Breast epithelium (tissue), 4 donors: ENCODE measurements at regions not wholly inside any gene's neighbourhood (a gene's known extent, or its start where the extent isn't known, plus 50 kb on each side); places are given as distances from the start of the nearest gene placed in this dataset.

ENCODE experiments used
- DNase-seq, 2 donors: peaks; one replicate each; pipeline ENCODE4 v3.0.0-alpha.2; 2019; ENCODE audit warnings: low spot score in 2 of 2
- H3K27ac ChIP-seq, 2 donors: fragments of 200-600 bp; sonication (generic) in 1 of 2; one replicate each; pipeline ENCODE4 v1.5.1; 2016 to 2019; ENCODE audit warnings: mild to moderate bottlenecking in 1 of 2
- H3K27me3 ChIP-seq, 2 donors: fragments of 200-600 bp; sonication (generic) in 1 of 2; one replicate each; pipeline versions ENCODE4 v1.5.1 to v1.6.0; 2017 to 2019; ENCODE audit warnings: control low read depth in 1 of 2, mild to moderate bottlenecking in 1 of 2
- H3K36me3 ChIP-seq: fragments of 200-600 bp; one replicate; pipeline ENCODE4 v1.5.1; 2019
- H3K4me1 ChIP-seq, 2 donors: fragments of 200-600 bp; sonication (generic); one replicate each; pipeline ENCODE4 v1.5.1; 2016 to 2019; ENCODE audit warnings: control low read depth in 1 of 2
- H3K4me3 ChIP-seq, 3 donors: fragments of 200-600 bp; sonication (generic); 1 replicate in 2 of 3; 2 replicates in 1 of 3; pipeline ENCODE4 v1.5.1; 2016 to 2019; ENCODE audit warnings: mild to moderate bottlenecking in 3 of 3, moderate library complexity in 2 of 3
- H3K9me3 ChIP-seq, 2 donors: fragments of 200-600 bp; sonication (generic) in 1 of 2; one replicate each; pipeline ENCODE4 v1.5.1; 2016 to 2019; ENCODE audit warnings: control low read depth in 1 of 2
- CTCF ChIP-seq, 3 donors: fragments of 450-650 bp; IDR thresholded peaks; one replicate each; pipeline ENCODE4 v1.5.1; 2016 to 2017; ENCODE audit warnings: antibody characterized with exemption in 3 of 3, mild to moderate bottlenecking in 3 of 3, moderate library complexity in 3 of 3
- POLR2A ChIP-seq: fragments of 450-650 bp; IDR thresholded peaks from one replicate; pipeline ENCODE4 v1.6.1; 2016; ENCODE audit warnings: antibody characterized with exemption, mild to moderate bottlenecking, moderate library complexity
- POLR2AphosphoS5 ChIP-seq, 3 donors: sonication (generic); formaldehyde crosslinking; IDR thresholded peaks; one replicate each; pipeline ENCODE4 v1.6.1; 2017; ENCODE audit warnings: antibody characterized with exemption in 3 of 3
- intact Hi-C: fragments of 100-400 bp; cut with DNase I; formaldehyde crosslinking; loops from one replicate; pipeline ENCODE4 v1.15.1; 2023; ENCODE audit warnings: low total_unique reads

- no peaks in the 10 kb centered on the region for H3K4me1 ChIP-seq
- no peak overlapping the region for H3K4me3 ChIP-seq
- TF ChIP-seq CTCF (IDR thresholded peaks at IDR 0.05) = no peak
- TF ChIP-seq POLR2AphosphoS5 (IDR thresholded peaks at IDR 0.05) = no peak
- TF ChIP-seq POLR2A = no peak
- H3K27me3 ChIP-seq = no peaks in the 10 kb centered on the region
- H3K36me3 ChIP-seq = no peaks in the 10 kb centered on the region
- intact Hi-C loops = no loop called here
- H3K27ac ChIP-seq = no peak overlapping the region
- no peaks in the 10 kb centered on the region for H3K9me3 ChIP-seq
- no peak for DNase-seq
Measured at GRCh38 chr11:87666730-87667129, 508.5 kb downstream of the RAB38 start.

GRCh38 chr11:87662287-87662686 lies 513.0 kb downstream of the RAB38 start:
- no peak overlapping the region for H3K27ac ChIP-seq
- H3K9me3 ChIP-seq = no peaks in the 10 kb centered on the region
- no peak for DNase-seq
- H3K36me3 ChIP-seq = no peaks in the 10 kb centered on the region
- no peak overlapping the region for H3K4me3 ChIP-seq
- no peaks in the 10 kb centered on the region for H3K27me3 ChIP-seq
- no peak for TF ChIP-seq POLR2AphosphoS5 (IDR thresholded peaks at IDR 0.05)
- no peak for TF ChIP-seq CTCF (IDR thresholded peaks at IDR 0.05)
- no peak for TF ChIP-seq POLR2A
- intact Hi-C loops = no loop called here
- no peaks in the 10 kb centered on the region for H3K4me1 ChIP-seq

- H3K27me3 ChIP-seq = no peaks in the 10 kb centered on the region
- no peak overlapping the region for H3K4me3 ChIP-seq
- no peak for DNase-seq
- no peaks in the 10 kb centered on the region for H3K36me3 ChIP-seq
- H3K27ac ChIP-seq = no peak overlapping the region
- no peaks in the 10 kb centered on the region for H3K9me3 ChIP-seq
- TF ChIP-seq CTCF (IDR thresholded peaks at IDR 0.05) (no peak), POLR2A (no peak), POLR2AphosphoS5 (IDR thresholded peaks at IDR 0.05) (no peak)
- no peaks in the 10 kb centered on the region for H3K4me1 ChIP-seq
- intact Hi-C loops = no loop called here
Measured at GRCh38 chr11:87660926-87661660, 514.1 kb downstream of the RAB38 start.

GRCh38 chr11:87659807-87660206 lies 515.4 kb downstream of the RAB38 start:
- DNase-seq = no peak
- no peaks in the 10 kb centered on the region for H3K36me3 ChIP-seq
- no peak for TF ChIP-seq CTCF (IDR thresholded peaks at IDR 0.05)
- no peak for TF ChIP-seq POLR2A
- TF ChIP-seq POLR2AphosphoS5 (IDR thresholded peaks at IDR 0.05) = no peak
- H3K9me3 ChIP-seq = no peaks in the 10 kb centered on the region
- H3K27me3 ChIP-seq = no peaks in the 10 kb centered on the region
- no peak overlapping the region for H3K27ac ChIP-seq
- H3K4me3 ChIP-seq = no peak overlapping the region
- intact Hi-C loops = no loop called here
- no peaks in the 10 kb centered on the region for H3K4me1 ChIP-seq

- H3K4me3 ChIP-seq = no peak overlapping the region
- no peak overlapping the region for H3K27ac ChIP-seq
- H3K27me3 ChIP-seq = no peaks in the 10 kb centered on the region
- no peak for TF ChIP-seq POLR2A
- no peak for TF ChIP-seq POLR2AphosphoS5 (IDR thresholded peaks at IDR 0.05)
- no peak for TF ChIP-seq CTCF (IDR thresholded peaks at IDR 0.05)
- no peaks in the 10 kb centered on the region for H3K9me3 ChIP-seq
- H3K4me1 ChIP-seq = no peaks in the 10 kb centered on the region
- no peak for DNase-seq
- intact Hi-C loops = no loop called here
- H3K36me3 ChIP-seq = no peaks in the 10 kb centered on the region
Measured at GRCh38 chr11:87645626-87646025, 529.6 kb downstream of the RAB38 start.
